Gastrocnemius medialis (tissue), 4 donors: ENCODE measurements at regions not wholly inside any gene's neighbourhood (a gene's known extent, or its start where the extent isn't known, plus 50 kb on each side); places are given as distances from the start of the nearest gene placed in this dataset.

ENCODE experiments used
- CTCF ChIP-seq, 5 experiments: fragments of 450-650 bp in 3 of 5; fragments of 200-600 bp in 2 of 5; sonication (generic) in 2 of 5; IDR thresholded peaks in 4 of 5; conservative IDR thresholded peaks in 1 of 5; 1 replicate in 4 of 5; 2 replicates in 1 of 5; pipeline ENCODE4 v1.5.1; 2016 to 2019; ENCODE audit warnings: antibody characterized with exemption in 5 of 5, mild to moderate bottlenecking in 3 of 5, moderate library complexity in 3 of 5
- POLR2A ChIP-seq, 2 donors: fragments of 450-650 bp; IDR thresholded peaks; one replicate each; pipeline ENCODE4 v1.6.1; 2017; ENCODE audit warnings: antibody characterized with exemption in 2 of 2, mild to moderate bottlenecking in 2 of 2, moderate library complexity in 2 of 2

- TF ChIP-seq CTCF (IDR thresholded peaks at IDR 0.05 in 4 of 5, conservative IDR thresholded peaks at IDR 0.05 in 1 of 5) (no peak), POLR2A (IDR thresholded peaks at IDR 0.05) (no peak)
These were observed 103.4 kb upstream of the IGSF10 start for GRCh38 chr3:151564261-151564660.
